MM.1S (cell line): ENCODE measurements at regions not wholly inside any gene's neighbourhood (a gene's known extent, or its start where the extent isn't known, plus 50 kb on each side); places are given as distances from the start of the nearest gene placed in this dataset.

Experiments
- EZH2 ChIP-seq: fragments of 300-600 bp; sonication (generic); optimal IDR thresholded peaks from 2 replicates; pipeline ENCODE3; 2017; ENCODE audit warnings: low read depth, mild to moderate bottlenecking, antibody characterized with exemption, low read length, mixed read lengths
- EZH2phosphoT487 ChIP-seq: fragments of 300-600 bp; sonication (generic); IDR thresholded peaks from 2 replicates; pipeline ENCODE4 v1.6.1; 2018; ENCODE audit warnings: antibody characterized with exemption, low read length
- TF ChIP-seq, protein P1 (sequence below): fragments of 300-600 bp; sonication (generic); IDR thresholded peaks from 2 replicates; pipeline ENCODE4 v1.5.1; 2016; ENCODE audit warnings: antibody characterized with exemption, low read length, mixed read lengths

GRCh38 chr21:14616380-14617039, 70.4 kb upstream of the SAMSN1 start:
- TF ChIP-seq EZH2 (no peak), EZH2phosphoT487 (no peak)
- TF ChIP-seq, protein P1, sequence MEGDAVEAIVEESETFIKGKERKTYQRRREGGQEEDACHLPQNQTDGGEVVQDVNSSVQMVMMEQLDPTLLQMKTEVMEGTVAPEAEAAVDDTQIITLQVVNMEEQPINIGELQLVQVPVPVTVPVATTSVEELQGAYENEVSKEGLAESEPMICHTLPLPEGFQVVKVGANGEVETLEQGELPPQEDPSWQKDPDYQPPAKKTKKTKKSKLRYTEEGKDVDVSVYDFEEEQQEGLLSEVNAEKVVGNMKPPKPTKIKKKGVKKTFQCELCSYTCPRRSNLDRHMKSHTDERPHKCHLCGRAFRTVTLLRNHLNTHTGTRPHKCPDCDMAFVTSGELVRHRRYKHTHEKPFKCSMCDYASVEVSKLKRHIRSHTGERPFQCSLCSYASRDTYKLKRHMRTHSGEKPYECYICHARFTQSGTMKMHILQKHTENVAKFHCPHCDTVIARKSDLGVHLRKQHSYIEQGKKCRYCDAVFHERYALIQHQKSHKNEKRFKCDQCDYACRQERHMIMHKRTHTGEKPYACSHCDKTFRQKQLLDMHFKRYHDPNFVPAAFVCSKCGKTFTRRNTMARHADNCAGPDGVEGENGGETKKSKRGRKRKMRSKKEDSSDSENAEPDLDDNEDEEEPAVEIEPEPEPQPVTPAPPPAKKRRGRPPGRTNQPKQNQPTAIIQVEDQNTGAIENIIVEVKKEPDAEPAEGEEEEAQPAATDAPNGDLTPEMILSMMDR: no peak
